ENCODE measurements at regions not wholly inside any gene's neighbourhood (a gene's known extent, or its start where the extent isn't known, plus 50 kb on each side); places are given as distances from the start of the nearest gene placed in this dataset.

GRCh38 chr13:74675972-74676371 is 541.8 kb upstream of the KLF12 start:
- WGBS, 2 experiments (ENCODE audit: extremely low coverage in 1 of 2, insufficient coverage in 1 of 2, insufficient read length in 1 of 2, insufficient replicate concordance in 2 of 2, low coverage in 1 of 2, low lambda C conversion rate in 2 of 2, missing lambda C conversion rate in 1 of 2): 98% methylated on average over 3 of the region's 3 CpGs; no CpG with 5 or more reads in 1 of the 2 experiments
- Histone ChIP-seq H3K56ac (replicated peaks; ENCODE audit: insufficient read length, low read depth, low read length) (no peak overlapping the region), H3K23ac (ENCODE audit: insufficient read length) (no peak overlapping the region), H3K4ac (replicated peaks; ENCODE audit: insufficient read length, low read depth, low read length) (no peak overlapping the region), H2AK5ac (ENCODE audit: low read depth, low read length) (no peak overlapping the region), H4K8ac (ENCODE audit: extremely low read depth, insufficient read depth, low read length) (no peak overlapping the region), H3K4me3 (ENCODE audit: extremely low read depth in 1 of 4, insufficient read depth in 2 of 4, low read depth in 3 of 4, low read length in 4 of 4) (no peak overlapping the region), H3K27ac (ENCODE audit: low read depth, low read length) (no peak overlapping the region), H3K23me2 (ENCODE audit: low read depth, low read length) (no peaks in the 10 kb centered on the region), H2BK12ac (ENCODE audit: low read depth, low read length) (no peak overlapping the region), H2AFZ (ENCODE audit: low read length) (no peak overlapping the region), H3K79me2 (ENCODE audit: control insufficient read depth in 1 of 2, insufficient read depth in 2 of 2, low read length in 2 of 2) (no peaks in the 10 kb centered on the region), H3K4me1 (replicated peaks in 1 of 4; ENCODE audit: control insufficient read depth in 3 of 4, insufficient read depth in 4 of 4, low read length in 3 of 4) (no peaks in the 10 kb centered on the region), H3K79me1 (ENCODE audit: low read depth, low read length) (no peaks in the 10 kb centered on the region), H4K20me1 (replicated peaks in 1 of 2; ENCODE audit: control insufficient read depth in 1 of 2, insufficient read depth in 2 of 2, low read length in 2 of 2) (no peaks in the 10 kb centered on the region), H3K4me2 (ENCODE audit: insufficient read depth in 1 of 2, low read depth in 2 of 2, low read length in 2 of 2) (no peak overlapping the region), H4K91ac (replicated peaks; ENCODE audit: insufficient read length, low read length) (no peak overlapping the region), H2BK15ac (ENCODE audit: low read length) (no peak overlapping the region), H3K27me3 (replicated peaks in 1 of 4; ENCODE audit: control insufficient read depth in 3 of 4, extremely low read depth in 1 of 4, insufficient read depth in 3 of 4, low read length in 3 of 4) (no peaks in the 10 kb centered on the region), H3K9me3 (ENCODE audit: insufficient read depth in 2 of 2, low read depth in 1 of 2, low read length in 1 of 2) (no peaks in the 10 kb centered on the region), H3K9ac (replicated peaks in 1 of 4; ENCODE audit: extremely low read depth in 1 of 4, low read depth in 3 of 4, low read length in 3 of 4) (no peak overlapping the region), H2BK20ac (ENCODE audit: low read length) (no peak overlapping the region), H2BK5ac (ENCODE audit: low read depth, low read length) (no peak overlapping the region), H2BK120ac (replicated peaks; ENCODE audit: low read depth, low read length) (no peak overlapping the region), H3K18ac (ENCODE audit: extremely low read depth, low read length) (no peak overlapping the region), H3K36me3 (ENCODE audit: control insufficient read depth in 2 of 4, insufficient read depth in 4 of 4, low read length in 3 of 4) (no peaks in the 10 kb centered on the region), H3K14ac (ENCODE audit: insufficient read length) (no peak overlapping the region), H4K5ac (ENCODE audit: insufficient read length, low read depth, low read length) (no peak overlapping the region)
- no peak for FAIRE-seq
- ChIA-PET CTCF (ENCODE audit: partially characterized antibody) (no interaction called here), POLR2A (ENCODE audit: partially characterized antibody) (no interaction called here)
- no peak for DNase-seq (ENCODE audit: low read depth in 1 of 2, low spot score in 2 of 2)
- TF ChIP-seq EP300 (IDR thresholded peaks at IDR 0.05; ENCODE audit: borderline replicate concordance in 1 of 2, low read depth in 2 of 2, low read length in 2 of 2) (no peak), YY1 (IDR thresholded peaks at IDR 0.05; ENCODE audit: low read depth, low read length) (no peak), ATF2 (IDR thresholded peaks at IDR 0.05; ENCODE audit: low read length) (no peak), TEAD4 (IDR thresholded peaks at IDR 0.05; ENCODE audit: low read depth, low read length) (no peak), SIRT6 (IDR thresholded peaks at IDR 0.05; ENCODE audit: low read length) (no peak), SAP30 (IDR thresholded peaks at IDR 0.05; ENCODE audit: insufficient read depth, insufficient replicate concordance, low read length) (no peak), CHD1 (IDR thresholded peaks at IDR 0.05; ENCODE audit: low read depth, low read length) (no peak), TAF7 (optimal IDR thresholded peaks at IDR 0.05; ENCODE audit: borderline replicate concordance, low read depth, low read length) (no peak), RXRA (IDR thresholded peaks at IDR 0.05; ENCODE audit: insufficient read depth, low read depth, low read length) (no peak), SUZ12 (IDR thresholded peaks at IDR 0.05; ENCODE audit: low read length) (no peak), JUND (IDR thresholded peaks at IDR 0.05; ENCODE audit: low read length) (no peak), TCF12 (IDR thresholded peaks at IDR 0.05; ENCODE audit: low read depth, low read length) (no peak)
- TF ChIP-seq, protein P1, sequence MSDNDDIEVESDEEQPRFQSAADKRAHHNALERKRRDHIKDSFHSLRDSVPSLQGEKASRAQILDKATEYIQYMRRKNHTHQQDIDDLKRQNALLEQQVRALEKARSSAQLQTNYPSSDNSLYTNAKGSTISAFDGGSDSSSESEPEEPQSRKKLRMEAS (IDR thresholded peaks at IDR 0.05): no peak
